ENCODE measurements at regions not wholly inside any gene's neighbourhood (a gene's known extent, or its start where the extent isn't known, plus 50 kb on each side); places are given as distances from the start of the nearest gene placed in this dataset.
"Not testable (repeated sequence)": the region's sequence is repeated elsewhere in the genome, so short reads cannot be mapped to it uniquely, and the experiment has no call there.

GRCh38 chr2:217008794-217009193 lies 148.9 kb upstream of the TNP1 start:
- no peak for DNase-seq

GRCh38 chr2:217006217-217006616 lies 146.4 kb upstream of the TNP1 start:
- DNase-seq: no peak

GRCh38 chr2:217004656-217005055 lies 144.8 kb upstream of the TNP1 start:
- DNase-seq: no peak

GRCh38 chr2:217001740-217002139 lies 141.9 kb upstream of the TNP1 start:
- DNase-seq: no peak

- no peak for DNase-seq
These were observed 140.5 kb upstream of the TNP1 start for GRCh38 chr2:217000406-217000805.

GRCh38 chr2:216996279-216996845 lies 136.5 kb upstream of the TNP1 start:
- no peak for DNase-seq

GRCh38 chr2:216994353-216994854 lies 134.5 kb upstream of the TNP1 start:
- no peak for DNase-seq

- DNase-seq: no peak
These were observed 132.3 kb upstream of the TNP1 start for GRCh38 chr2:216992056-216992675.

- no peak for DNase-seq
These were observed 131.7 kb upstream of the TNP1 start for GRCh38 chr2:216991563-216991962.

GRCh38 chr2:216989340-216990129 lies 129.7 kb upstream of the TNP1 start:
- no peak for DNase-seq

- no peak for DNase-seq
These were observed 127.5 kb upstream of the TNP1 start for GRCh38 chr2:216987252-216987821.

- DNase-seq: no peak
These were observed 125.8 kb upstream of the TNP1 start for GRCh38 chr2:216985658-216986141.

GRCh38 chr2:216984937-216985336 lies 125.1 kb upstream of the TNP1 start:
- DNase-seq: no peak

- not testable (repeated sequence) for DNase-seq
These were observed 122.1 kb upstream of the TNP1 start for GRCh38 chr2:216981951-216982350.

GRCh38 chr2:216980510-216980909 lies 120.6 kb upstream of the TNP1 start:
- not testable (repeated sequence) for DNase-seq

GRCh38 chr2:216974321-216975302 lies 114.7 kb upstream of the TNP1 start:
- DNase-seq: no peak

- no peak for DNase-seq
These were observed 111.7 kb upstream of the TNP1 start for GRCh38 chr2:216971593-216971992.

- DNase-seq: no peak
These were observed 110.6 kb upstream of the TNP1 start for GRCh38 chr2:216970359-216970915.

GRCh38 chr2:216967889-216968288 lies 108.0 kb upstream of the TNP1 start:
- DNase-seq: no peak

GRCh38 chr2:216960671-216961268 lies 100.9 kb upstream of the TNP1 start:
- DNase-seq: no peak

GRCh38 chr2:216959433-216959832 lies 99.6 kb upstream of the TNP1 start:
- DNase-seq: no peak

Measured in GF-D8 (cell line).